ENCODE measurements at regions not wholly inside any gene's neighbourhood (a gene's known extent, or its start where the extent isn't known, plus 50 kb on each side); places are given as distances from the start of the nearest gene placed in this dataset.

GRCh38 chr9:13053504-13053903, 226.0 kb downstream of the MPDZ start:
- ChIA-PET CTCF (interaction anchor here (0.6 to 1.1 kb wide), 2 partner anchors 36 to 116 kb away, joined by 3 read pairs; no protein-coding TSS in a partner anchor), POLR2A (no interaction called here)
- Histone ChIP-seq H3K4me1 (ENCODE audit: control insufficient read depth, insufficient read depth, low read length) (no peaks in the 10 kb centered on the region), H3K36me3 (ENCODE audit: control insufficient read depth in 2 of 2, insufficient read depth in 1 of 2, low read length in 2 of 2) (no peaks in the 10 kb centered on the region), H3K4me3 (ENCODE audit: low read depth, low read length) (no peak overlapping the region), H3K9me3 (ENCODE audit: control insufficient read depth, insufficient read depth, low read depth, low read length) (no peaks in the 10 kb centered on the region), H3K27ac (ENCODE audit: extremely low read depth, low read depth, low read length) (no peak overlapping the region)
- TF ChIP-seq ZNF16 (tag by site-specific recombination; IDR thresholded peaks at IDR 0.05; ENCODE audit: low read depth) (no peak), BCL6B (tag by site-specific recombination; IDR thresholded peaks at IDR 0.05) (no peak)

GRCh38 chr9:13054389-13054788, 225.1 kb downstream of the MPDZ start:
- CTCF ChIA-PET, result no interaction called here
- Histone ChIP-seq H3K36me3 (ENCODE audit: control insufficient read depth in 2 of 2, insufficient read depth in 1 of 2, low read length in 2 of 2) (no peaks in the 10 kb centered on the region), H3K27ac (ENCODE audit: extremely low read depth, low read depth, low read length) (no peak overlapping the region), H3K4me3 (ENCODE audit: low read depth, low read length) (no peak overlapping the region), H3K9me3 (ENCODE audit: control insufficient read depth, insufficient read depth, low read depth, low read length) (no peaks in the 10 kb centered on the region), H3K4me1 (ENCODE audit: control insufficient read depth, insufficient read depth, low read length) (no peaks in the 10 kb centered on the region)
- TF ChIP-seq ZNF521 (tag by site-specific recombination; IDR thresholded peaks at IDR 0.05), result no peak
- no peak for TF ChIP-seq ZNF311 (tag by site-specific recombination; IDR thresholded peaks at IDR 0.05; ENCODE audit: borderline replicate concordance)
- no peak for TF ChIP-seq ZBTB20 (tag by site-specific recombination; IDR thresholded peaks at IDR 0.05)
- no peak for TF ChIP-seq SP3 (tag by site-specific recombination; IDR thresholded peaks at IDR 0.05)
- TF ChIP-seq ZNF623 (tag by site-specific recombination; IDR thresholded peaks at IDR 0.05), result no peak
- no peak for TF ChIP-seq ZNF658 (tag by site-specific recombination; IDR thresholded peaks at IDR 0.05)
- TF ChIP-seq ZNF18 (tag by site-specific recombination; IDR thresholded peaks at IDR 0.05), result no peak
- no peak for TF ChIP-seq ZNF654 (tag by site-specific recombination; IDR thresholded peaks at IDR 0.05; ENCODE audit: low read depth)
- TF ChIP-seq KLF10 (tag by site-specific recombination; IDR thresholded peaks at IDR 0.05), result no peak
- no peak for TF ChIP-seq ZIC2 (tag by site-specific recombination; IDR thresholded peaks at IDR 0.05)
- TF ChIP-seq ZNF530 (tag by site-specific recombination; IDR thresholded peaks at IDR 0.05; ENCODE audit: low read depth), result no peak
- no peak for TF ChIP-seq ZBTB49 (tag by site-specific recombination; IDR thresholded peaks at IDR 0.05; ENCODE audit: low read depth)
- POLR2A ChIA-PET, result no interaction called here
